GM18498 (cell line): ENCODE measurements at regions not wholly inside any gene's neighbourhood (a gene's known extent, or its start where the extent isn't known, plus 50 kb on each side); places are given as distances from the start of the nearest gene placed in this dataset.
"Not testable (repeated sequence)": the region's sequence is repeated elsewhere in the genome, so short reads cannot be mapped to it uniquely, and the experiment has no call there.

Source experiments
- ATAC-seq: cut with Tn5 transposase; IDR thresholded peaks from one replicate; pipeline ENCODE4 v1.9.1; 2021; ENCODE audit warnings: mild to moderate bottlenecking, moderate library complexity; ENCODE audit not compliant: unreplicated experiment

GRCh38 chr15:79538527-79538926 is 106.4 kb downstream of the MINAR1 start:
- ATAC-seq = no peak

GRCh38 chr15:79539401-79539800 is 107.3 kb downstream of the MINAR1 start:
- ATAC-seq = no peak

GRCh38 chr15:79540551-79540950 is 108.4 kb downstream of the MINAR1 start:
- no peak for ATAC-seq

GRCh38 chr15:79541196-79541595 is 109.1 kb downstream of the MINAR1 start:
- ATAC-seq = no peak

GRCh38 chr15:79543097-79543496 is 111.0 kb downstream of the MINAR1 start:
- no peak for ATAC-seq

- no peak for ATAC-seq
Measured at GRCh38 chr15:79549196-79549595, 117.1 kb downstream of the MINAR1 start.

GRCh38 chr15:79560384-79560783 is 128.2 kb downstream of the MINAR1 start:
- ATAC-seq = no peak

GRCh38 chr15:79561982-79562381 is 129.8 kb downstream of the MINAR1 start:
- no peak for ATAC-seq

GRCh38 chr15:79562403-79562815 is 130.3 kb downstream of the MINAR1 start:
- ATAC-seq = no peak

GRCh38 chr15:79562899-79563298 is 130.8 kb downstream of the MINAR1 start:
- ATAC-seq = no peak

- no peak for ATAC-seq
Measured at GRCh38 chr15:79570004-79570403, 137.9 kb downstream of the MINAR1 start.

- no peak for ATAC-seq
Measured at GRCh38 chr15:79572691-79573404, 140.7 kb downstream of the MINAR1 start.

GRCh38 chr15:79574431-79575273 is 142.5 kb downstream of the MINAR1 start:
- not testable (repeated sequence) for ATAC-seq

GRCh38 chr15:79582650-79583049 is 150.5 kb downstream of the MINAR1 start:
- ATAC-seq = no peak

GRCh38 chr15:79592126-79592525 is 160.0 kb downstream of the MINAR1 start:
- ATAC-seq = no peak

GRCh38 chr15:79593119-79593869 is 161.2 kb downstream of the MINAR1 start:
- ATAC-seq = no peak

- no peak for ATAC-seq
Measured at GRCh38 chr15:79595306-79595705, 163.2 kb downstream of the MINAR1 start.

- peak; percentile 97 for ATAC-seq
Measured at GRCh38 chr15:79595995-79596622, 164.0 kb downstream of the MINAR1 start.

GRCh38 chr15:79598639-79599038 is 166.5 kb downstream of the MINAR1 start:
- ATAC-seq = no peak

- no peak for ATAC-seq
Measured at GRCh38 chr15:79601405-79602086, 169.4 kb downstream of the MINAR1 start.
